HG02642 (cell line): ENCODE measurements at regions not wholly inside any gene's neighbourhood (a gene's known extent, or its start where the extent isn't known, plus 50 kb on each side); places are given as distances from the start of the nearest gene placed in this dataset.

Experiments
- ATAC-seq: cut with Tn5 transposase; IDR thresholded peaks from one replicate; pipeline ENCODE4 v1.9.1; 2021; ENCODE audit warnings: mild to moderate bottlenecking; ENCODE audit not compliant: unreplicated experiment, poor library complexity

- ATAC-seq = no peak
Observed at GRCh38 chr2:204293884-204294747, 251.2 kb upstream of the PARD3B start.

GRCh38 chr2:204298404-204298803 lies 246.9 kb upstream of the PARD3B start:
- no peak for ATAC-seq

DNA sequence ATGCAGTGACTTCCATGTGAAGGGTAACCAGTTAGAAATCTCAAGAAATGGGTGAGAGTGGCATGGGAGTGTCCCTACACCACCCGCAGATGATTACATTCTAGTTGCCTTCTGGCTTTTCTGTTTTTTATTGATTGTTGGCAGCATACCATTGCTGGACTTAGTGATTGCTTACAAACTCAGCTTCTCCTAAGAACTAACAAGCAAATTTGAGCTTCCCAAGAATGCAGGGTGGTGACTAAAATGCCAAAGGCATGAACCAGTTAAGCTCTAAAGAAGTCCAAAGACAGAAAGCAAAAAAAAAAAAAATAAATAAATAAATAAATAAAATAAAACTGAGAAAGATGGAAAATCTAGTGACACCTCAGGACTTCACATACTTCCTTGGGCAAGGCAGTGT lies 245.5 kb upstream of the PARD3B start:
- no peak for ATAC-seq

GRCh38 chr2:204306667-204307066 lies 238.6 kb upstream of the PARD3B start:
- no peak for ATAC-seq

- no peak for ATAC-seq
Observed at GRCh38 chr2:204312105-204312504, 233.2 kb upstream of the PARD3B start.

- ATAC-seq = no peak
Observed at GRCh38 chr2:204313256-204313655, 232.0 kb upstream of the PARD3B start.

DNA sequence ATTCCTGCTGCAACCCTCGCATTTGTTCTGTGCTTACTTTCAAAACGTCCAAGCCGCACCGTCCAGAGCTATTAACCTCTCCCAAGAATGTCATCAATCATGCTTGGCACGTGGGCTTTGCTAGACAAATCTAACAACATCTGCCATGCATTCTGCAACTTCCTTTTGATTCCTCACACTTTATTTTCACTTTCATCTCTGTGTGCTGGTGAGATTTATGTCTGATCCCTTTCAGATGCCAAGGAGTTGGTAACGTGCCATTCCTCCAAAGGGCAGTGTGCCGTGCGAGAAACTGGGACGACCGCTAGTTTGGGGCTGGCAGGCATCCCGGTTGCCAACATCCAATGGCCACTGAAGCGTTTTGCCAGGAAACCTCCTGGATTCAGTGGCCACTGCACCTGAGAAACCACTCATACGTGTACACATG lies 230.0 kb upstream of the PARD3B start:
- no peak for ATAC-seq

DNA sequence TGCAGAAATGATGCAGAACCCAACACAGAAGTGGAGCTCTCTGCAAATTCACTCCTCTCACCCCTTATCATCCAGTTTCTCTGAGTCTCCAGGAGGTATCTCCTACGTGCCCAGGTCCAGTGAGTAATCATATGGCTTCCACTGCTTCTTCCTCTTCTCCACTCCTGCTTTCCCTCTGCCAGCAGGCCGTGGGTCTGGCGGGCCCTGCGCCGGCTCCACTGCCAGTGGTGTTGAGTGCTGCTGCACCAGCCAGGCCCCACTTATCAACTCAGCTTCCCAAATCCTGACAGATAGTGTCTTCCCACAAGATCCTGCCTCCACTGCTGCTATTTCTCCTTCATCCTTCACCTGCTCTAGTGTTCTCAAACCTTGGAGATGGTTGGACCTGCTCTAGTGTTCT lies 227.6 kb upstream of the PARD3B start:
- no peak for ATAC-seq

- ATAC-seq = no peak
Observed at GRCh38 chr2:204321027-204321800, 224.1 kb upstream of the PARD3B start.

DNA sequence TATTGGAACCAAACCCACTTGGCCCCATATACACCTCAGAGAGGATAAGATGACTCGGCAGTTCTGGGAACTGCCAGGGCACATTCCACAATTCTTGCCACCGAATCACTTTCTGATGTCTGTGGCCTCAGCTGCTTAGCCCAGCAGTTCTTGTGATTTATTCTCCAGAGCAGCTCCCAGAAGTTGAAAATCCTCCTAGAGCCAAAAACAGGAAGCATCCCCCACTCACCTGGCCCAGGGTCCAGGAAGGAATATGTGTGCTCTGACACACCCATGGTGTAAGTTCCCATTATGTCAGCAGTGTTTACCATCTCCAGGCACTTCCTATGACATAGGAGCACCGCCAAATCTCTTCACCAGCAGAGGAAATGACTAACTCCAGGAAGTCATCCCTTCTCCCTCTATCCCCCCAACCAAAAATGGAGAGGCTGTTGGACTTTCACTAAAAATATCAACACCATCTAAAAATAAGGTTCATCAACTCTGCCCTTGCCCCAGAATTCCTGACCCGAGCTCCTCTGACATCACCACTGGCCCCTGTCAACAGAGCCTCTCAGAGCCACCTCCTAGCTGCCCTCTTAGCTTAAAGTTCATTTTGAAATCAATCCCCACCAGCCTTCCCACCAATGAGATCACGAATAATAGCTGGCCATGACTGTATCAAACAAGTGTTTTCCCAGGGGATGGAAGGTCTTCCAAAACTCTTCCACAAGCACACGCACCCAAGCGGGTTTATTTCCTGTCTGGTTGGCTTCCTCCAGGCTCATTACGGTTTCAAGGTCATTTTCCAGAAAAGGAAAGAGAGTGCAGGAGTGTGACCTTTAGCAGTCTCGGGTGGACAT lies 223.1 kb upstream of the PARD3B start:
- ATAC-seq = no peak

DNA sequence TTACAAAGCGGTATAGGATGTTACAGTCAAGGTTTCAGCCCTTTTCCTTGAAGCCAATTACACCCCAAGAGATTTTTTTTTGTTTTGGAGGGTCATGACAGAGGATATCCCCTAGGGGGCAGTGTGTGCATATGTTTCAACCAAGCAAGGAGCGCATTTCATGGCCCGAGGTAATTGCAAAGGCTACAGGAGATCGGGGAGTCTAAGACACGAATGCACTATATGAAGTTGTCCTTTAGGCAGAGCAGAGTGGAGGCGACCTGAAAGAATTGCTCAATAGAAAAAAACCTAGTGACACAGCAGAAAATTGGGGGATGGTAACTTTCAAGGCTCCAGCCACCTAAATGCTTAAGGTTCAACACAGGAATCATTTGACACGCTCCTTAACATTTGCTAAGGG lies 219.8 kb upstream of the PARD3B start:
- ATAC-seq = peak; percentile 80

- ATAC-seq = no peak
Observed at GRCh38 chr2:204328373-204328772, 216.9 kb upstream of the PARD3B start.

GRCh38 chr2:204329016-204329415 lies 216.3 kb upstream of the PARD3B start:
- no peak for ATAC-seq

- no peak for ATAC-seq
Observed at GRCh38 chr2:204329532-204329931, 215.7 kb upstream of the PARD3B start.

DNA sequence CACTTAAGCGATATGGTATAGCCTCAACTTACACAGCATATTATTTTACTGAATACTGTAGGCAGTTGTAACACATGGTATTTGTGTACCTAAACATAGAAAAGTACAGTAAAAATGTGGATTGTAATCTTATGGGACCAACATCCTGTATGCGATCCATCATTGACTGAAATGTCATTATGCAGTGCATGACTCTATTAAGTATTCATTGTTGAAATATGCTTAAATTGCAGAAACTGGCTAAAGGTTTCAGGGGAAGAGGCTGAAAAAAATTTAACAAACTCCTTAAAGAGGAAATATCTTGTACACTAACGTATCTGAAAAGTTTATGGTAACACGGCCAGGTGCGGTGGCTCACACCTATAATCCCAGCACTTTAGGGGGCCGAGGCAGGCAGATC lies 214.1 kb upstream of the PARD3B start:
- ATAC-seq = no peak

- ATAC-seq = no peak
Observed at GRCh38 chr2:204331988-204332387, 213.3 kb upstream of the PARD3B start.

DNA sequence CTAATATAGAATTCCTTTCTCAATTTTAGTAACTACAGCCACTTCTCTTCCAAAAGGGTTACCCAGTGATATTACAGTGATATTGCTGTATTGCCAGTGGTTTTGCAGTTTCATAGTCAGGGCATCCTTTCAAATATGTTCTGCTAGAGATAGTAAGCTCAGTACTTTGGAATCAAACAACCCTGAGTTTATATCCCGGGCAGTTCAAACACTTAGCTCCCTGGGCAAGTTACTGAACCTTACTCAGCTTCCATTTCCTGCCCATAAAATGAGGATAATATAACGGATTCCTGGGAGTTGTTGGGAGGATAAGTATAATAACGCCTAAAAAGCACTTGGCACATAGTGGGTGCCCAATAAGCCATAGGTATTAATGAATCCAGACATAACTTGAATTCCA lies 212.6 kb upstream of the PARD3B start:
- no peak for ATAC-seq

DNA sequence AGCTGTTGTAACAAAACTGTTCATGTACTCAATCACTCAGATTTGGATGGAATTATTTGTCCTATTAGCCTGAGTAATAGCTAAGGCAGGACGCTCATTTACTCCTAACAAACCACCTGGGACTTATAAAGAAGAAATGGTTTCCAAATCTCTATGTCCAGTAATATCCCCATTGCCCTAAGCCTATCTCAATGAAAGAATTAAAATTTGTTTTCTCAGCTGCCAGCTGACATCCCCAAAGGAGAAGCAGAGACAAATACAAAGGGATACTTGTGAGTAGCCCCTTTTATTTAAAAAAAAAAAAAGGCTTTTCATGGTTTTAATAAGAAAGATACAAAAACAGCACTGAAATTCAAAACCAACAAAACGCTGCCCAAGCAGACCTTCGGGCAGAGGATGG lies 211.4 kb upstream of the PARD3B start:
- no peak for ATAC-seq

DNA sequence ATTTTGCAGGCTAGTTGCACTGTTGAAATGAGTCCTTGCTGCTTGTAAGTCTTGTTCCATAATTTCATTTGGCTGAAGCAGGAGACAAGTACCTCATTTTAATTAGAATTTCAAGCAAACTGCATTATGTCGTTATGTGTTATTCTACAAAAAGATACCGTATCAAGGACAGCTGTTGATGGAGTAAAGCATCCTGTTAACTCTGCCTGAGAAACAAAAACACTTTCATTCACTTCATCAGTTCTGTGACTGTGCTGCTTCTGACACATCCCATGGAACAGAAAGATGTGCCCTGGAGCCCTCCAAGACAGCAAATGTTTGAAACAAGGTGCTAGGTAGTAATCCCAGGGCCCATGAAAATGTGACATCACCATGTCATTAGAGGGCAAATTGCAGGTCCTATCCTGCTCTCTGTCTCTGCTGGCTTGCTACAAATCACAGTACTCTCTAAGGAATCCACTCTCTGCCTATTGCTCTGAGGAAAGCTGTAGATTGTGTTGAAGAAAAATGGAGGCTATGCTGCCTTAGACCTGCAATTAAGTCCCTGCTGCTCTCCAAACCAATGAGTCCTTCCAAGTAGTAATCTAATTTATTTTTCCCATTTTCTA lies 209.7 kb upstream of the PARD3B start:
- ATAC-seq = no peak

DNA sequence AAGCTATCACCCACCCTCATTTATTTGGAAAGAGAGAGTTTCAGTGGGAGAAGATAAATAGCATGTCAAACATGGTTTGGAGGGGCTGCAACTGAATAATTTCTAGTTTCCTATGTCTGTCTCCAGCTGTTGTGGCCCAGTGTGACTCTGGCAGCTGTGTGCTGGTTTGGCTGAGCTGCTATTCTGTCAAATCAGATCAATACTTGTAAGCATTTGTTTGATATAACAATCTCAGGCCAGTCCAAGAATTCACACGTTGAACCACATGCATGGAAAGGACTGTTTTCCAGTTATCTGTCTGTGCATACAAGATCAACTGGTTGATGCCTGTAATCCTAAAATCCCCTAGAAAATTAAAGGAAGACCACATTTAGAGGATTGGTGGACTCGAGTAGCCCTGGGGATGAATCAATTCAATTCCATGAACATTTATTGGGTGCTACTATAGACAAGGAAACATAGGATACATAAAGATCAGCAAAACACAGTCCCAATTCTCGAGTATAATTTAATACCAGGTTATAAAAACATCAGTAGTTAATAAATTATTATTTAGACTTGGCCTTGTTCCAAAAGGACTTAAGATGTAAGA lies 209.0 kb upstream of the PARD3B start:
- no peak for ATAC-seq
